Iris pigment epithelial cell (primary cell): ENCODE measurements at regions not wholly inside any gene's neighbourhood (a gene's known extent, or its start where the extent isn't known, plus 50 kb on each side); places are given as distances from the start of the nearest gene placed in this dataset.
"Not testable (repeated sequence)": the region's sequence is repeated elsewhere in the genome, so short reads cannot be mapped to it uniquely, and the experiment has no call there.

Source experiments
- DNase-seq: peaks from one replicate; pipeline ENCODE4 v3.0.0-alpha.2; 2011; ENCODE audit warnings: low read depth

DNA sequence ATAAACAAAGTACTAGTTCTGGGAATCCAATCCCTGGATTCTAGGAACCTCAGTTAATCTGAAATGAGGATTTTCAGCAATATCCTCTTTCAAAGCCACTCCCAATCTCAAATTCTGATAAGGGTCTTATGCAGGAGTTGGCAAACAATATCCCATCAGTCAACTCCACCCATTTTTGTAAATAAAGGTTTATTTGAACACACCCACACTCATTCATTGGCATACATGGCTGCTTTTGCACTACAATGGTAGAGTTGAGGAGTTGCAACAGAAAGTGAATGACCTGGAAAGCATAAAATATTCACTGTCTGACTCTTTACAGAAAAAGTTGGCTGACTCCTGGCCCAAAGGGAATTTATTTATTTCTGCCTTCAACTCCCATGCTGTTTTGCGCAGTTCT lies 157.7 kb upstream of the CDH11 start:
- no peak for DNase-seq

DNA sequence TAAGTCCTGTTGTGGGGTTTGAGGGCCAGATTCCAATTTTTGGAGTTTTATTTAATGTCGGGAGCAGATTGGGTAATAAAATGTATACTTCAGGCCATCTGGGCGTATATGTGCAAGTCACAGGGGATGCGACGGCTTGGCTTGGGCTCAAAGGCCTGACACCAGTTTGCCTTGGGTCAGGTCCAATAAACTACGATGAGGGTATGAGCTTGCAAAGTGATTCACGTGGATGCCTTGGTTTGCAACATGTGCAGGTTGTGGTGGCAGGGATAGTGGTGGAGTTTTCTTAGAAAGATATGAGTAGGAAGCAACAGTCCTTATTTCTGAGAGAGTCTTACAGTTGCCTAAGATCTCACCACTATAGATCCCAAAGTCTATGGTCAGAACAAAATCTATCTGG lies 157.0 kb upstream of the CDH11 start:
- no peak for DNase-seq

DNA sequence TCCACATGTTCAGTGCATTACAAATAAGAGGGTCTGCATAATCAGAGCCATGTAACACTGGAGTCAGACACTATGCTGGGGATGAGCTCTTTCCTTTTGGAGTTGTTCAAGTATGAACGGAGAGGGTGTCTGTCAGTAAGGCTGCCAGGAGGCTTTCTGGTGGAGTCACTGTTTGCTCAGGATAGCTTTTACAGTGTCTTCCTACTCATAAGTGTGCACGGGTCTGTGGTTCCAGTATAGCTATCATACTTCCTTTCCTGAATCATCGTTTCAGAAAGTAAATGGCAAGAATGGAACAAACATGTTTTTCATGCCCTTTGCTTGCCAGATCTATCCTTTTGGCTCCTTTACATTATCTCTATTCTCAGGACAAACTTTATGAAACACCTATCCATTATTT lies 152.7 kb upstream of the CDH11 start:
- no peak for DNase-seq

DNA sequence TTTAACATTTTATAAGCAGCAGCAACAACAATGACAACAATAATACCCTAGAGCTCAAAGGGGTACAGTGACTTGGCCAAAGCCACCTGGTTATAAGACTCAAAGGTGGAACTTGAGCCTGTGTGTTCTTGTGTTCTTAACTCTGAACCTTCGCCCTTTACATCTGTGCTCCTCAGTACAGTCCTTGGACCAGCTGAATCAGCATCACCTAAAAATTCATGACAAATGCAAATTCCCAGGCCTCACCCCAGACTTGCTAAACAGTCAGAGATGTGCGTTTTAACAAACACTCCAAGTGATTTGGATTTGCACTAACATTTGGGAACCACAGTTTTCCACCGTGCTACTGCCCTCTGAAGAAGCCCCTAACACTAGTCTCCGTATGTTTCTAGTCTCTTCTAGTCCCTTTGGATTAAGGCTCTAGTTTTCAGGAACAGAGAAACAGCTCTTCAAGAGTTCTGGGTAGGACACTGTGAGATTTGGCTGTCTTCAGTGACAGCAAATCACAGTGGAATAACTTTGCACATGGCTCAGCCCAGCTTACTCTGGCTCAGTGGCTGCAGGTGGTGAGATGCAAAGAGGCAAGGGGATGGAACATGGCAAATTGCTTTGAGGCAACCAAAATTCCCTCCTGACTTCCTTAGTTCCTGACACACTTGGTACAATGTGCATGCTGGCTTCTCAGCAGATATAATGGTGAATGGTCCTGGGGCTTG lies 151.0 kb upstream of the CDH11 start:
- DNase-seq: no peak

DNA sequence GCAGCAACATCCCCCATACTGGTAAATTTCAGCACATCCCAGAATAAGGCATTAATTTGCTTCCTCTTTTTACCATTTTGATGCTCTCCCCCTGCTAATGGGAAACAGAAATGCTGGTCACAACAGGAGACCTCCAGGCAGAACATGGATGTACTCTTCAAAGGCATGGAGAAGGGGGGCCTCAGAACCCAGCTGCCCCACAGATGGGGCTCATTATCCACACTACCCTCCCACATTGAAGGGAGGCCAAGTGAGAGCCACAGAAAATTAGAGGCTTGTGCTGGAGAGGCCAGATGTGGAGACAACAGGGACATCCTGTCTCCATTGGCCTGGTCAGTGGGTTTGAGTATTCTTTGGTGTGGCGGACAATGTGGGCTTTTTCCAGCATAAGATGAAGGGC lies 150.1 kb upstream of the CDH11 start:
- no peak for DNase-seq

DNA sequence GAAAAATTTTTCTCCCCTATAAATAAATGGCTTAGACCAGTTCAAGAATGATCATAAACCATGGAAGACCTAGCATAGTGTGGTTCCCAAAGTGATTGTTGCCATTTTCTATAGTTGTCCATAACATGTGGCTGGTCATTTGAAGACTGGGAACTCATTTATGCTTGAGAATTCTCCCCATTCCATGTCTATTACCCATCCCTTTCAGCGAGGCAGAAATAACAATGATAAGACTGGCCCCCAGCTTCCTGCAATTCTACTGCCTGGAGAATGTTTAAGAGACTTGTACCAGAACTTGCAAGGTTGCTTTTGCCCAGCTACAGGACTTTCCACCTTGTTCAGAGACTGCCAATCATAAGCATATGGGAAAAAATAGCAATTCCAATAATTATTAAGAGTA lies 146.5 kb upstream of the CDH11 start:
- peak; percentile 26 for DNase-seq

DNA sequence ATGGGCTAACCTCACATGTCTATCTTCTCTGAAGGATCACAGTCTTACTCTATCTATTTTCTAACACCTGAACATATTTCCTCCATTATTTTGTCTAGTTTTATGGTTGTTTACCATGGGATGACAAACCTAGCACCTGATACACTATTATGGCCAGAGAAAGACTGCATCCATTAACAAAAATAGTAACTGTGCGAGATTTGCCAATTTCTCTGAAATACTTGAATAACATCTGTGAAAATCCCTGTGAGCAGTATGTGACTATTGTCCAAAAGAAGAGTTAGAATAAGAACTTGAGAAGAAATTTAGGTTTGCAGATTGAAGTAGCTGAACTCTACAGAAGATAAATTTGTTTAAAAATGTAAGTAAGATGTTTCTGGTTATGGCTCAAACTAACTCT lies 142.0 kb upstream of the CDH11 start:
- DNase-seq: no peak

DNA sequence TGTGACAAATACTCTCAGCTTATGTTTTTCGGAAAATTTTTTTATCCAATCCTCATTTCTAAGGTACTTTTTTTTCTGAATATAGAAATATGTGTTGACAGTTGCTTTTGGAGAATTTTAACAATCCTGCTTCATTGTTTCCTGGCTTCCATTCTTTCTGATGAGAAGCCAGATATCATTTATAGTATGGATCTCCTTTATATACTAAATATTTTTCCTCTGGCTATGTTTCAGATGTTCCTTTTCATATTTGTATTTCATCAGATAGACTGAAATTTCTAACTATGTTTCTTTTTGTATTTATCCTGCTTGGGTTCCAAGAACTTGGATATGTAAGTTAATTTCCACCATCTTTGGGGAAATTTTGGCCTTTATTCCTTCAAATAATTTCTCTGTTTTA lies 138.9 kb upstream of the CDH11 start:
- no peak for DNase-seq

DNA sequence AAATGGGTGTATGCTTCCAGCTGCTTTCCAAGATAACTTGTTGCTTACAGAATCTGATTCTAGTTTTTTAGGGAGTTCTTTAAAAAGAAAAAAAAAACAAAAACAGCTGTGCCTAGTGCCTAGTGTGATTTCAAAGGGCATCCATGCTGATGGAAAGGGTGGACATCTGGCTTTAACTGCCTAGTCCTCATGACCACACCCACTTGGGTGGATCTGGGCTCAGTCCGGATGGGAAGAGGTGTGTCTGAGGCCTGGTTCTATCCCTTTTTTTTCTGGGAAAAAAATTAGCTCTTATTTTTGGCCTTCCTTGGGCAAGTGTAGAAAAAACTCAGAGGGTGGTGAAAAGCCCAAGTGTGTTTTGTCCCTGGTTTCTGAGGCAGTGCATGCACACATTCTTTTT lies 132.3 kb upstream of the CDH11 start:
- no peak for DNase-seq

DNA sequence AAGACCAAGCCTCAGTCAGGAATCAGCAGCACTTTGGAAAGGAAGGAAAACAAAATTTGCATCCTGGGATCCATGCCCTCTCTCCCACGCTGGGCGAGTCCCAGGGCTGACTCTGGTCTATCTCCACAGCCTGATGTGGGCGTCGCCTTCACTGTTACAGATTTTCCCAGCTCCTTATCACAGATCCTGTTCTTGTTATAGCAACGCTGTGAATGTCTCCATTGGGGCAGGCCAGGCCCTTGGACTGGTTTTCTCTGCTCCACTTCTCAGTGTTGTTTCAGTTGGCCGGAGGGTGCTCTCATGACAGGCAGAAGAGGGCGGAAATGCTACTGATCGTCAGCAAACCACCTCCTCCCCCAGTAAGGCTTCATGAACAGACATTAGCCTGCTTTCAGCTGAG lies 127.9 kb upstream of the CDH11 start:
- DNase-seq: peak; percentile 14

DNA sequence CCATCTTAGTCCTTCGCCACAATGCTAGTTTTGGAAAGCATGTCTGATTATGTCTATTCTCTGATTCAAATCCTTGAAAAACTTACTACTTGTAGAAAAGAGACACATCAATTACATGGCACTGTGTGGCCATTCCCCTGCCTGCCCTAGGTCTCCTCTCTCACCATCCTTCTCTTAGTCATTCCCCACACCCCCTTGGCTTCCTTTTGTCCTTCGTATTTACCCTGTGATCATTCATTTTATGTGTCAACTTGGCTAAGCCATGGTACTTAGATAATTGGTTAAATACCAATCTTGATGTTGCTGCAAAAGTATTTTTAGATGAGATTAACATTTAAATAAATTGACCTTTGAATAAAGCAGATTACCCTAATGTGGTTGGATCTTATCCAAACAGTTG lies 122.9 kb upstream of the CDH11 start:
- no peak for DNase-seq

DNA sequence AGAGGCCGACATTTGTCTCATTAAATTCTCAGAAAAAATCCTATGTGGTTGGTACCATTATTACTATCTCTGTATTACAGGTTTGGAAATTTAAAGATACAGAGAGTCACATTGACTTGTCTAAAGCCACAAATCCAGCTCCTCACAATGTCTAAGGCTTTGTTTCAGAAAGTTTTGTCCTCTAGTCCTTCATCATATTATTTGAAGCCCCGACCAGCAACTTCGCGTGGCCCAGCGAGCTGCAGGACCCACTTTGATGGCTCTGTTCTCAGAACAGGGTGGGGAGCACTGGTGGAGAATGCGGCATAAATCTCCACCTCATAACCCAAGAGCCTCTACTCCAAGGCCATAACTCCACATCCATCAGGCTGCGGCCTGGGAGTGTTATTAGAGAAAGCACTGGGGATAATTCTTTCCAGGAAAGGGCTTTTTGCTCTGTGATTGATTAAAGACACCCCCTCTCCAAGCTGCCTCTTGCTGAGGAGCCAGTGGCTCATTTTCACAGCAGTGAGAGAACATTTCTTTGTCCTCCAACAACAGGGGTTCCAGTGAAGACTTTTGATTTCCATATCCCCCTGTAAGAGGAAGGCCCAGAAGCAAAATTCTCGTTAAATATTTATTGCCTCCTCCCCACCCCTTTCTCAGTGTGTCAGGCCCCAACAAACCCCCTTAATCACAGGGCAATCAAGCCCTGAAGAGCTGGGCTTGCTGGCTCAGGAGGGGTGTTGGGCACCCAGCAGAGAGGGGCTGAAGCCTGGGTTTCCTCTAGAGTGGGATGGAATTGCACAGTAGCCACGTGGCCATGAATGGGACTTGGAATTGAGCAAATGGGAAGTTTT lies 113.7 kb upstream of the CDH11 start:
- DNase-seq: no peak

DNA sequence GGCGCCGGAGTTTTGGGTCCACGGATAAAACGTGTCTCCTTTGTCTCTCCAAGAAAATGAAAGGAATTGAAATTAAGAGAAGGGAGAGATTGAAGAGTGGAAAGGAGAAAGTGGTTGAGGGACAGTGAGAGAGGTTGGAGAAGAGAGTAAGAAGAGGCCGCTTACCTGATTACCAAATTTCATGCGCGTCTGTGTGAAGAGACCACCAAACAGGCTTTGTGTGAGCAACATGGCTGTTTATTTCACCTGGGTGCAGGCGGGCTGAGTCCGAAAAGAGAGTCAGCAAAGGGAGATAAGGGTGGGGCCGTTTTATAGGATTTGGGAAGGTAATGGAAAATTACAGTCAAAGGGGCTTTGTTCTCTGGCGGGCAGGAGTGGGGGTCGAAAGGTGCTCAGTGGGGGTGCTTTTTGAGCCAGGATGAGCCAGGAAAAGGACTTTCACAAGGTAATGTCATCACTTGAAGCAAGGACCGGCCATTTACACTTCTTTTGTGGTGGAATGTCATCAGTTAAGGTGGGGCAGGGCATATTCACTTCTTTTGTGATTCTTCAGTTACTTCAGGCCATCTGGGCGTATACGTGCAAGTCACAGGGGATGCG lies 113.0 kb upstream of the CDH11 start:
- not testable (repeated sequence) for DNase-seq

DNA sequence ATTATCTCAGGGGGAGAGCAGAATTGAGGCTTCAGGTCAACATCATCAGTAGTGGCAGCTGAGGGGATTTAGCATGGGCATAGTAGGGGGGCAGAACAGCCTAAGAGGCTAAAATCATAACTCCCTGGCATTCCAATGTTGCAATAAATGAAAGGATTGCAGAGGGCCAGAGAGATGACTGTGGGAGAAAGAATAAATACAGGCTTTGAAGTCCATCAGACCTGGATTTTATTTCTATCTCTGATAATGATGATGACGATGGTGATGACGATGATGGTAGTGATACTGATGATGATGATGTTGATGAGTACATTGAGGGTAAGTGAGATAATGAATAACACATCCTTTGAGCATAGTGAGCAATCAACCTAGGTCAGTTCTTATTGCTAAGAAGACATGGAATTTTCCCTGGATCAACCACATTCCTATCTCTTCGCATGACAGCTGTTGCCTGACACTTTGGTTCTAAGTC lies 107.4 kb upstream of the CDH11 start:
- DNase-seq: peak; percentile 37

DNA sequence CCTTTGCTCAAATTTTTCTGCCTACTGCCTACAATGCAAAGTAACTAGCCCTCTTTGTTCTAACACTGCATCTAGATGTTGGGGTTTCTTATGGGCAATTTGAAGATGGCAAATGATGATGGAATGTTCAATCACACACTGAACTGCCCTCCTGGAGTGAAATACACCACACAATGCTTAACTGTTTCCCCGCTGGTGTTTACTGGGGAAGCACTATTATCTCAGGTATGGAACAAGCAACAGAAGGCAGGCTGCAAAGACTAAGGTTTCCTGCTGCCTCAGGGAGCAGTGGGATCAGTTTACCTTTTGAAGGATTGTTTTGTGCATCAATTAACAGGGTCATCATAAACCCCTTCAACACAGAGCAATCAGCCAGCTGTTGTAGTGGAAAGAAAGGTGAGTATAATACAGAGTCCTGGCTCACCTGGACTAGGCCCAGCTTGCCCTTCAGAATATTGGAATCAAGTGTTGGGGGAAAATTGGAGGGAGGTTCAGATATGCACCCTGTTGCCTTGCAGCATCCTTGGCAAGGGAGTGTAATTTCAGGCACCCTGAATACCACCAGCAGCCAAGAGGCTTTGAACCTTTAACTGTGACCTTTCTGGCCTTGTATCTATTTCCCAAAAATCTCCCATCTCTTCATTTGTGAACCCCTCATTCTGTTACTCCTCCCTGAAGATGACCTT lies 105.4 kb upstream of the CDH11 start:
- no peak for DNase-seq

DNA sequence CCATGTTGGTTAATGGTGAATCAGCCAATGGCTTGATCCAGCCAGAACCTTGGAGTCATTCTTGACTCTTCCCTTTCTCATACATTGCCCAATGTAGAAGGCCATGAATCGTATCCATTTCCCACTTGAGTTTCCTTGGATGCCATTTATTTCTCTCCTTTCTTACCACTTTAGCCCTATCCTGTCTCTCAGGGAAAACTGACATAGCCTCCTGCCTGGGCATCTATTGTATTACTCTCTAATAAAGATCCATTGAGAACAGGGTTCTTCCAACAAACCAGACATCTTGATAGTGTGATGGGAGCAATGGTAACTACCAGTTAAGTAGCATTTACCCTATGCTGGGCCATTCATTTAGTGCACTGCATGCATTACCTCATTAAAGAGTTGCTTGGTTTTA lies 104.2 kb upstream of the CDH11 start:
- no peak for DNase-seq

DNA sequence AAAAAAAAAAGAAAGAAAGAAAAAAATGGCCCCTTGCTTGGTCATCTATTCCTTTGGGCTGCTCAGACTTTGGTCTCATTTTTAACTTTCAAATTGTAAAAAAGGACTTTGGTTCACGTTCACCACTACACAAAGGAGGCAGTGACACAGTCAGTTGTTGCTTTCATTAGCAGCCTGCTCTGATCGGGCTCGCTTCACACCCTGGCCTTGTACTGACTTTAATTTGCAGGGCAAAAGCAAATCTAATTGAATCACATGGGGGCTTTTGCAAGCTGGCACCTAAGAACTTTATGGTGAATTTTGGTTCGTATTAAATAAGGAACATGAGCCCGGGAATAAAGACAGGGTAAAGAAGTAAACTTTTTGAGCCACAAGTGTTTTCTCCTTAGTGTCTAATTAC lies 103.6 kb upstream of the CDH11 start:
- no peak for DNase-seq

DNA sequence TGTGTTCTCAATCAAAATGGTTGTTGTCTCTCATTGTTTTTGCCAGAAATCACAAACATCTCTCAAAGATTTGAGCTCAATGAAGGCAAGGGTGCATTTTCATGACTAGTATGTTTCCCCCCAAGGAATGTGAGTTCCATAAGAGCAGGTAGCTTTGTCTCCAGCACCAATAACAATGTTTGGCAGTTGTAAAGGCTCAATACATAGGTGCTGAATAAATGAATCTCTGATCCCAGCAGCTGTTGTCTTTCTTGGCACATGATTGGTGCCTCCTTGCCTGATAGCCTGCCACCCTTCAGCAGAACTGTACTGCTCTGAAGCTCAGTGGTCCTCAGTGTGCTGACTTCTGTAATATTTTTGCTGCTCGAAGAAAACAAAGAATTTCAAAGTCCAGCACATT lies 103.1 kb upstream of the CDH11 start:
- no peak for DNase-seq

DNA sequence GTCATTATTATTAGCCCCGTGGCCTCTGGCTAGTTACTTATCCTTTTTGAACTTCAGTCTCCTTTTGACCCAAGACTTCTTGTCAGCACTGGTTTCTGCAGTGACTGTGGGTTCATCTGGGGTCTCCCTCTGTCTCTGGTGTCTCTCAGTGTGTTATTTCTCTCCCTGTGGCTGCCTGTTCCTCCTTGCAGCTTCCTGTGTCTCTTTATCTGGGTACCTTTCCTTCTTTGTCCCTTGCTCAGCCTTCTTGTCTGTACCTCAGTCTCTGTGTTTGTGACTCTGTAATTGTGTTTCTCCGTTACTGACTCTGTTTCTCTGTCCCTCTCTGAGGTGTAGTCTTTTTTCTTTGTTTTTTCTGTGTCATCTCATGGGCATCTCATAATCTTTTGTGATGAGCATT lies 102.6 kb upstream of the CDH11 start:
- no peak for DNase-seq

DNA sequence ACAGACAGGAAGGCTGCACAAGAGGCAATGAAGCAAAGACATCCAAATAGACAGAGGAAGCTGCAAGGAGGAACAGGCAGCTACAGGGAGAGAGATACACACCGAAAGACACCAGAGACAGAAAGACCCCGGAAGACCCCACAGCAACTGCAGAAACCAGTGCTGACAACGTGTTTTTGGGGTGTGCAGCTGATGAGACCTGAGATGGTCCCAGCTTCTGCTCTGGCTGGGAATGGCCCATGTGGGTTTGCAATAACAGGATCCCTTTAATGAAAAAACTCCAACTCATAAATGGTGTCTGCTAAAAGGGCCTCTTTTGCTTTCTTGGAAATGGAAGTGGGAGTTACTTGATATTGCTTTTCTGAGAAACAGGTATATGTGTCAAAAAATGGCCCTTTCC lies 101.5 kb upstream of the CDH11 start:
- no peak for DNase-seq

DNA sequence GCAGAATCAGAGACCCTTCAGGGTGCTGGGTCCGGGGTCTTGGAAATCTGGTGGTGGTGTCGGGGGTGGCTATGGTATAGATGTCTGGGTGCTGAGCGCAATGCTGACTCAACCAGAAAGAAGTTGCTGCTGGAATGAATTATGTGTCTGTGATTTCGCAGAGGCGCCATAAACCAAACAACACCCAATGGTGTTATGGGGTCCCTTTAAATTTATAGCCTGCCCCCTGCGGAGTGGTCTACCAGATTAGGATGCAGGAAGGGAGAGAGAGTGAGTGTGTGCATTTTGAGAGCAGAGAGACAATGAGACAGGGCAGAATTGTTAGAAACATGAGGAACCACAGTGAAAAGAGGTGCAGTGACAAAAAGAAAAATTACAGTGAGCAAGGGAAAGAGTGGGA lies 100.7 kb upstream of the CDH11 start:
- no peak for DNase-seq

DNA sequence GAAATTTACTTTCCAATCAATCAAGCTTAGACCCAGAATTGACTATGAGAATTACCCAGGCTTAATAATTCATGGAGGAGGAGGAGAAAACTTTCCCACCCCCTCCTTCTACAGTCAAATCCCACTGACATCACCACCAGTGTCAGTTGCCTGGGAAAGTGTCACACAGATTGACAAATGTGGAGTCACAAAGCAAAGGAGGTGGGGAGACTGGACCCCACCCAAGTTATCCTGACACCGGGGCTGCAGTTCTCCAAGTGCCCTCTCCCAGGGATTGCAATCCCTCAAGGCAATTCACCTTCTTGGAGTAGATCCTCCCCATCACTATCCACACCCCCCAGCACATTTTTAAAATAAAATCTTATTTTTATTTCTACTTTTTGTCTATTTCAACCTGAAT lies 100.2 kb upstream of the CDH11 start:
- no peak for DNase-seq

DNA sequence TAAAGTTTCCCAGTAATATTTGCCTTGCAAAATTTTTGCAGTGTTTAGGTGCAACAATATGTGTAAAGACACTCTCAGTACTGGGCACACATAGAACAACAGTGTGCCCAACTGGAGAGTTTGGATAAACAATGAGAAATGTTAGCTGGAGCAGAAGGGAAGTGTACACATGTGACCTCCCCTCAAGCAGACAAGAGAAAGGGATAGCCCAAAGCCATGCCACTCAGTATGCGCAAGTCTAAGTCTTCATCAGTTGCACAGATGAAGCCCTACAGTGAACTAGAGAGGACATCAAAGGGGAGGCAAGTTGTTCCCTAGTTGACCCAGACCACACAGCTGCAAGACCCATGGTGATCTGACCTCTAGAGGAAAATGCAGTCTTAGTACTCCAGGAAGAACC lies 97.9 kb upstream of the CDH11 start:
- DNase-seq: no peak
